Muscle of arm (tissue), 1 donor: ENCODE measurements at regions not wholly inside any gene's neighbourhood (a gene's known extent, or its start where the extent isn't known, plus 50 kb on each side); places are given as distances from the start of the nearest gene placed in this dataset.

Experiments used
- DNase-seq: peaks from one replicate; pipeline ENCODE4 v3.0.0-alpha.2; 2013

DNA sequence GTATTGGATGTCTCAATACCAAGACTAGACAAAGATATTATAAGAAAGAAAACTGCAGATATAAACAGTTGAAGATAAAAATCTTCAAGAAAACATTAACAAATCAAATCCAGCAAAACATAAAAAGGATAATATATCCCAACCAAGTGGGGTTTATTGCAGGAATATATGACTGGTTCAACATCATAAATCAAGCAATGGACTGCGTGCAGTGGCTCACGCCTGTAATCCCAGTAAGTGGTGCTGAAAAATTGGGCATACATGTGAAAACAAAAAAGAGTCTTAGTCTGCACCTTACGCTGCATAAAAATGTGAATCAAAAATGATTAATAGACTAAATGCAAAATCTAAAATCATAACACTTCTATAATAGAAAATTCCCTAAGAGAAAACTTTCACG is 112.9 kb upstream of the PDE4B start:
- DNase-seq: no peak

DNA sequence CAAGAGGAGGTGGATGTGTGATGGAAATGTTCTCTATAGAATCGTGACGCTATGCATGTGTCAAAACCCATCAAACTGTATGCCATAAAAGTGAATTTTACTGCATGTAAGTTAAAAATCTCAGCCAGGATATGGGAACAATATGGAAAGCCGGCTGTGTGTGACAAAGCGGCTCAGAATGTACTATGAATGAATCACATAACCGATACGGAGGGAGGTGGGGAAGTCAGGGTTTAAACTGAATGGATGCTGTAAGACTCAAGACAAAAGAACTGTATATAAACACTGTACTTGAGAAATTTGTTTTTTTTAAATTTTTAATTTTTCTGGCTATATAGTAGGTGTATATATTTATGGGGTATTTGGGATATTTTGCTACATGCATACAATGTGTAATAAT is 111.6 kb upstream of the PDE4B start:
- no peak for DNase-seq

DNA sequence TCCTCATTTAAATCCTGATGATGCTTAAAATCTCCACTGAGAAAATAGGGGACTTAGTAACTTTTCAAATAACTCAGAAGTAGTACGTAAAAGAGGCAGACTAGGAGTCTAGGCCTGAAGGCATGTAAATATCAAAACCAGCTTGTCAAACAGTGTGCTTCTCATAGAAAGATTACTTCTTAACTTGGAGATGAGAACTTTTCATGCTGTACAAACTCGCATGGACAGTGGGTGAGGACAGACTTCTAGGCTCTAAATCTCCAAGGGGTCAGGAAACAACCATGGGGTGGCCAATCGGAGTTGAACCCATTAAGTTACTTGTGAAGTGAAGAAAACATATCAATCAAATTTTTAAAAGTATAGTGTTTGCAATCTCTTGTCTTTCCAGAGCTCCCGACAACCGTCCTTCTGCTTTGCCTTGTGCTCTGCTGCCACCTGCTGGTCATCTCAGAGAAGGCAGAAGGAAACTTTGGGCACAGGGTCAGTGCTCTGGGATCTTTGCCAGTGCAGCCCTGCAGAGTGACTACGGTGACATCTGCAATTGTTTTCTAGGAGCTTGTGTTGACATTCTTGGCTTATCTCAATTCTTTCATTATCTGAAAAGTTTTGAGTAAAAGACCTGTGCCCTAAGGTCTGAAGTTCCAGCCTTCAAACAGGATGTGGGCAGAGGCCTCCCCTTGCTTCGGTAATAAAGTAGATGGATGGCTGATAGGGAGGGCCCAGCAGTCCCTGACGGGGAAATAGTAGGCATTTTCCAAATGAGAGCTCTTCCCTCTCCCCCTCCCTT is 105.1 kb upstream of the PDE4B start:
- DNase-seq: peak; percentile 90

- DNase-seq: no peak
These were observed 104.5 kb upstream of the PDE4B start for GRCh38 chr1:65688215-65688566.

GRCh38 chr1:65688848-65689247 is 103.8 kb upstream of the PDE4B start:
- no peak for DNase-seq

GRCh38 chr1:65691152-65691900 is 101.4 kb upstream of the PDE4B start:
- peak; percentile 25 for DNase-seq

GRCh38 chr1:65691972-65692371 is 100.7 kb upstream of the PDE4B start:
- no peak for DNase-seq

- DNase-seq: no peak
These were observed 98.6 kb upstream of the PDE4B start for GRCh38 chr1:65694126-65694525.

GRCh38 chr1:65694933-65695332 is 97.8 kb upstream of the PDE4B start:
- no peak for DNase-seq

DNA sequence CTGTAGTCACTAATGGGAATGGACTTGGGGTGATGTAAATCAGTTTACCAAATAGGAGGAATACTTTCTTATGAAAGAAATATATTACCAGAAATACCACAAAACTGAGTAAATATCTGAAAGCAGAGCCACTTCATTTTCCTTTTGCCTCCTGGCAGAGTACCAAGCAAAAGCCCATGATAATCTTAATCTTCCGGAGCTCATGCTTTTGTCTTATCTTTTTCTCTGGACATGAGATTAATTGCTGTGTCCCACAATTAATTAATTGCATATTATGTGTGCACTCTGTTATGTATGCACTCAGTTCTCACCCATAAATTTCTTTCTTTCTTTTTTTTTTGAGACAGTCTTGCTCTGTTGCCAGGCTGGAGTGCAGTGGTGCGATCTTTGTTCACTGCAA is 94.1 kb upstream of the PDE4B start:
- DNase-seq: no peak

DNA sequence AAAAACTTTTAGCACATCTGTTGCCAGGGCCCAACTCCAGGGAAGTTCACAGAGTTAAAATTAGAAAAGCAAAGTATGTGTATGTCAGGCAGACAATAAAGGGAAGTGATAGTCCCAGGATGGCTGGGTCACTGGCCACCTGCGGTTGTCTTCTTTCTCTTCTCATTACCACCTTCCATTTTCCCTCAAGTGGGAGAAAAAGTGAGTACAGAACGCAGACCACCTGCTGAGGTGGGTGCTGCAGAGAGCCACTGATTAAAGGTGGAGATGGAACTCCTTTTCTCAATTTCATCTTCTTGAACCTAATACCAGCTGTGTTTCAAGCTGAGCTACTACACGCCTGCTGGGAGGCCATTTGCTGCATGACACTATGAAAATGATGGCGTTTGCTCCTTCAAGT is 88.8 kb upstream of the PDE4B start:
- DNase-seq: no peak

DNA sequence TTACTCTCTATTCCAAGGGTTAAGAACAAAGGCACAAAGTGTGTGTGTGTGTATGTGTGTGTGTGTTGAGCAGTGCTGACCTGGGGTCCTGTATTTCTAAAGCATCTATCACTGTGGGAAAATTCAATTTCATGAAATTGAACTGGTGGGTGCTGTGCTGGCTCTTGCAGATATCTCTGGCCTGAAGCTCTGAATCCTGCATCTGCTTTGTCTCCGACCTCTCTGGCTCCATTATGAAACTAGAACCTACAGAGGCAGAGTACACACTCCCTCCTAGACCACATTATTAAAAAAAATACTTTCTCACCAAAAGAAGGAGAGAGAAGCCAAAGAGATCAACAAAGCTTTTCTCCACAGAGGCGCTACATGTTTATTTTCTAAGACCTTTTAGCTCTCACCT is 88.4 kb upstream of the PDE4B start:
- DNase-seq: no peak

DNA sequence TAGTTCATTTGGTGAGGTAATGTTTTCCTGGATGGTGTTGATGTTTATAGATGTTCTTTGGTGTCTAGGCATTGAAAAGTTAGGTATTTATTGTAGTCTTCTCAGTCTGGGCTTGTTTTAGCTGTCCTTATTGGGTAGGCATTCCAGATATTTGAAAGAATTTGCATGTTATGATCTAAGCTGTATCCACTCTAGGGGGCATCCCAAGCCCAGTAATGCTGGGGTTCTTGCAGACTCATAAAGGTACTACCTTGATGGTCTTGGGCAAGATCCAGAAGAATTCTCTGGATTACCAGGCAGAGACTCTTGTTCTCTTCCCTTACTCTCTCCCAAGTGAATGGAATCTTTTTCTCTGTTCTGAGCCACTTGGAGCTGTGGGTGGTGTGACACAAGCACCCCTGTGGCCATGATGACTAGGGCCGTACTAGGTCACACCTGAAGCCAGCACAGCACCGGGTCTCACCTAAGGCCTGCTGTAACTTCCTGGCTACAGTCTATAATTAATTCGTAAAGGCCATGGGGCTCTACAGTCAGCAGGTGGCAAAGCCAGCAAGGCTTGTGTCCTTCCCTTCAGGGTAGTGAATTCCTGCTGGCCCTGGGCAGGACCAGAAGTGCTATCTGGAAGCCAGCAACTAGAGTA is 74.8 kb upstream of the PDE4B start:
- DNase-seq: no peak

GRCh38 chr1:65719391-65719790 is 73.3 kb upstream of the PDE4B start:
- no peak for DNase-seq

- no peak for DNase-seq
These were observed 70.2 kb upstream of the PDE4B start for GRCh38 chr1:65722461-65722860.

- DNase-seq: no peak
These were observed 68.5 kb upstream of the PDE4B start for GRCh38 chr1:65724151-65724550.

- no peak for DNase-seq
These were observed 67.6 kb upstream of the PDE4B start for GRCh38 chr1:65725064-65725463.

DNA sequence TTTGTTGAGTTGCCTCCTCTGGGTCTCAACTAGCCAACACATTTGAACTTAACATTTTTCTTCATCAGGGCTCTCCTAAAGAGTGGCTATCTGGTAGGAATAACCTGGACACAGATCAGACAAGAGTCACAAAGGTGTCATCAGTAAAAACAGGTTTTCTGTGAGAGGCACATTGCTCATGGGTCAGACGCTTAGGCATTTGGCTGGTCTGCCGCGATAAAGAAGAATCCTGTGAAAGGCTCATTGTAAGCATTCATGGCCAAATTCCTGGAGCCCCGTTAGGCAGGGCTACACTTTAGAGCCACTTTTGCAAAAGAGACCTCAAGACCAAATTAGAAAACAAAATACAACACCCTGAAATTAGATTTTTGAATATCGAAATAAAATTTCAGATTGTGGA is 64.2 kb upstream of the PDE4B start:
- no peak for DNase-seq

- no peak for DNase-seq
These were observed 63.4 kb upstream of the PDE4B start for GRCh38 chr1:65729259-65729658.

DNA sequence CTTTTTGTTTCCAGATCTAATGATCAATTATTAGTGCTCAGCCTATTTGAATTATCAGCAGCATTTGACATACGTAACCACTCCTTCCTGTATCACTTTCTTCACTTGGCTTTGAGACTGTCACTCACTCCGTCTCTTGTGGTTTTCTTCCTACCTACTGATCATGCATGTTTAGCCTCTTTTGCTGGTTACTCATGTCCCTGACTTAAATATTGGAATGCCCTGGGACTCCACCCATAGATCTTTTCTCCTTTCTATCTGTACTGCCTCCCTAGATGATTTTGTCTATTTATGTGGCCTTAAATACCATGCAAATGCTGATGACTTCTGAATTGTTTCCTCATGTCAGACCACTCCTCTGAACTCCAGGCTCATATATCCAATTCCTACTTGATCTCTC is 57.7 kb upstream of the PDE4B start:
- no peak for DNase-seq

GRCh38 chr1:65741993-65742392 is 50.7 kb upstream of the PDE4B start:
- DNase-seq: no peak
